NCI-H2227 (cell line): ENCODE measurements at regions not wholly inside any gene's neighbourhood (a gene's known extent, or its start where the extent isn't known, plus 50 kb on each side); places are given as distances from the start of the nearest gene placed in this dataset.
"Not testable (repeated sequence)": the region's sequence is repeated elsewhere in the genome, so short reads cannot be mapped to it uniquely, and the experiment has no call there.

Experiments
- DNase-seq: peaks from one replicate; lab custom pipeline; 2025; ENCODE audit not compliant: unreplicated experiment; lab: John Stamatoyannopoulos, UW

- DNase-seq = not testable (repeated sequence)
Measured at GRCh38 chr2:22186261-22186828, 1062.6 kb downstream of the TDRD15 start.

GRCh38 chr2:22189893-22190480 is 1066.2 kb downstream of the TDRD15 start:
- no peak for DNase-seq

GRCh38 chr2:22194218-22194617 is 1070.5 kb downstream of the TDRD15 start:
- no peak for DNase-seq

- DNase-seq = no peak
Measured at GRCh38 chr2:22196806-22197205, 1073.0 kb downstream of the TDRD15 start.

- DNase-seq = peak; percentile 2
Measured at GRCh38 chr2:22198381-22199283, 1074.9 kb downstream of the TDRD15 start.

GRCh38 chr2:22199994-22200393 is 1076.2 kb downstream of the TDRD15 start:
- DNase-seq = no peak

GRCh38 chr2:22209545-22209944 is 1085.8 kb downstream of the TDRD15 start:
- DNase-seq = no peak

GRCh38 chr2:22213237-22213636 is 1089.5 kb downstream of the TDRD15 start:
- DNase-seq = no peak

- no peak for DNase-seq
Measured at GRCh38 chr2:22215517-22215916, 1091.7 kb downstream of the TDRD15 start.

GRCh38 chr2:22217881-22218280 is 1094.1 kb downstream of the TDRD15 start:
- no peak for DNase-seq

GRCh38 chr2:22221006-22221405 is 1097.2 kb downstream of the TDRD15 start:
- DNase-seq = no peak

GRCh38 chr2:22238967-22239366 is 1115.2 kb downstream of the TDRD15 start:
- no peak for DNase-seq

- no peak for DNase-seq
Measured at GRCh38 chr2:22247466-22247865, 1123.7 kb downstream of the TDRD15 start.

- no peak for DNase-seq
Measured at GRCh38 chr2:22248851-22249250, 1125.1 kb downstream of the TDRD15 start.

- DNase-seq = no peak
Measured at GRCh38 chr2:22253171-22253570, 1129.4 kb downstream of the TDRD15 start.

GRCh38 chr2:22261165-22261564 is 1123.8 kb upstream of the KLHL29 start:
- no peak for DNase-seq

- DNase-seq = no peak
Measured at GRCh38 chr2:22270341-22270740, 1114.6 kb upstream of the KLHL29 start.

- no peak for DNase-seq
Measured at GRCh38 chr2:22273853-22274252, 1111.1 kb upstream of the KLHL29 start.

GRCh38 chr2:22274661-22275060 is 1110.3 kb upstream of the KLHL29 start:
- DNase-seq = no peak

GRCh38 chr2:22276696-22277095 is 1108.3 kb upstream of the KLHL29 start:
- no peak for DNase-seq

- no peak for DNase-seq
Measured at GRCh38 chr2:22279541-22279940, 1105.4 kb upstream of the KLHL29 start.

GRCh38 chr2:22281033-22281432 is 1103.9 kb upstream of the KLHL29 start:
- DNase-seq = peak; percentile 75
